Upper lobe of right lung (tissue), 1 donor: ENCODE measurements at regions not wholly inside any gene's neighbourhood (a gene's known extent, or its start where the extent isn't known, plus 50 kb on each side); places are given as distances from the start of the nearest gene placed in this dataset.

Source experiments
- ATAC-seq: fragments of 200-7000 bp; cut with Tn5 transposase; one replicate; pipeline ENCODE4 v1.9.1; 2020; ENCODE audit warnings: mild to moderate bottlenecking, moderate library complexity
- DNase-seq: peaks from one replicate; pipeline ENCODE4 v3.0.0-alpha.2; 2020
- H3K27ac ChIP-seq: fragments of 200-600 bp; one replicate; pipeline ENCODE4 v1.8.0; 2022
- H3K27me3 ChIP-seq: fragments of 200-600 bp; one replicate; pipeline ENCODE4 v1.8.0; 2022; ENCODE audit warnings: mild to moderate bottlenecking
- H3K36me3 ChIP-seq: fragments of 200-600 bp; one replicate; pipeline ENCODE4 v1.8.0; 2022
- H3K4me1 ChIP-seq: fragments of 200-600 bp; one replicate; pipeline ENCODE4 v1.8.0; 2022
- H3K4me3 ChIP-seq: fragments of 200-600 bp; one replicate; pipeline ENCODE4 v1.8.0; 2022; ENCODE audit warnings: mild to moderate bottlenecking
- H3K9me3 ChIP-seq: fragments of 200-600 bp; one replicate; pipeline ENCODE4 v1.8.0; 2022
- CTCF ChIP-seq: fragments of 200-600 bp; IDR thresholded peaks from one replicate; pipeline ENCODE4 v1.8.0; 2022; ENCODE audit warnings: antibody characterized with exemption
- intact Hi-C: fragments of 100-400 bp; cut with DNase I; formaldehyde crosslinking; loops from one replicate; pipeline ENCODE4 v1.11.0; 2022
- donor health status: DM: no; HTN: yes; CAD: no; lungs with severe emphysema.

GRCh38 chr18:14941256-14941655, 193.3 kb downstream of the ANKRD30B start:
- no peaks in the 10 kb centered on the region for H3K9me3 ChIP-seq
- no peak for TF ChIP-seq CTCF
- no peak overlapping the region for H3K4me3 ChIP-seq
- DNase-seq (no peak), ATAC-seq (peak; percentile 35)
- H3K27ac ChIP-seq: no peak overlapping the region
- H3K27me3 ChIP-seq: no peaks in the 10 kb centered on the region
- no peaks in the 10 kb centered on the region for H3K36me3 ChIP-seq
- intact Hi-C loops: no loop called here
- no peaks in the 10 kb centered on the region for H3K4me1 ChIP-seq

GRCh38 chr18:14941792-14942191, 193.8 kb downstream of the ANKRD30B start:
- intact Hi-C loops: no loop called here
- ATAC-seq (no peak), DNase-seq (no peak)
- no peak for TF ChIP-seq CTCF
- Histone ChIP-seq H3K4me1 (no peaks in the 10 kb centered on the region), H3K4me3 (no peak overlapping the region), H3K27ac (no peak overlapping the region), H3K27me3 (no peaks in the 10 kb centered on the region), H3K36me3 (no peaks in the 10 kb centered on the region), H3K9me3 (no peaks in the 10 kb centered on the region)

- H3K4me1 ChIP-seq: no peaks in the 10 kb centered on the region
- H3K36me3 ChIP-seq: no peaks in the 10 kb centered on the region
- no peak for ATAC-seq
- H3K27ac ChIP-seq: no peak overlapping the region
- H3K27me3 ChIP-seq: no peaks in the 10 kb centered on the region
- no peak for DNase-seq
- no peaks in the 10 kb centered on the region for H3K9me3 ChIP-seq
- H3K4me3 ChIP-seq: no peak overlapping the region
- intact Hi-C loops: no loop called here
- TF ChIP-seq CTCF: no peak
These were observed 194.3 kb downstream of the ANKRD30B start for GRCh38 chr18:14942275-14942674.

- ATAC-seq (no peak), DNase-seq (no peak)
- no peaks in the 10 kb centered on the region for H3K9me3 ChIP-seq
- H3K27ac ChIP-seq: no peak overlapping the region
- H3K4me1 ChIP-seq: no peaks in the 10 kb centered on the region
- no peaks in the 10 kb centered on the region for H3K27me3 ChIP-seq
- TF ChIP-seq CTCF: no peak
- intact Hi-C loops: no loop called here
- no peaks in the 10 kb centered on the region for H3K36me3 ChIP-seq
- no peak overlapping the region for H3K4me3 ChIP-seq
These were observed 195.5 kb downstream of the ANKRD30B start for GRCh38 chr18:14943486-14943885.

- H3K36me3 ChIP-seq: no peaks in the 10 kb centered on the region
- H3K4me3 ChIP-seq: no peak overlapping the region
- no peak for TF ChIP-seq CTCF
- H3K4me1 ChIP-seq: no peaks in the 10 kb centered on the region
- DNase-seq (no peak), ATAC-seq (no peak)
- H3K27ac ChIP-seq: no peak overlapping the region
- intact Hi-C loops: no loop called here
- no peaks in the 10 kb centered on the region for H3K9me3 ChIP-seq
- no peaks in the 10 kb centered on the region for H3K27me3 ChIP-seq
These were observed 196.1 kb downstream of the ANKRD30B start for GRCh38 chr18:14943967-14944636.

GRCh38 chr18:14944838-14945237, 196.9 kb downstream of the ANKRD30B start:
- intact Hi-C loops: no loop called here
- no peak for TF ChIP-seq CTCF
- no peaks in the 10 kb centered on the region for H3K36me3 ChIP-seq
- no peaks in the 10 kb centered on the region for H3K4me1 ChIP-seq
- no peak for ATAC-seq
- H3K9me3 ChIP-seq: no peaks in the 10 kb centered on the region
- H3K27me3 ChIP-seq: no peaks in the 10 kb centered on the region
- no peak for DNase-seq
- H3K27ac ChIP-seq: no peak overlapping the region
- H3K4me3 ChIP-seq: no peak overlapping the region
